Esophagus mucosa (tissue), 1 donor: ENCODE measurements at regions not wholly inside any gene's neighbourhood (a gene's known extent, or its start where the extent isn't known, plus 50 kb on each side); places are given as distances from the start of the nearest gene placed in this dataset.
"Not testable (repeated sequence)": the region's sequence is repeated elsewhere in the genome, so short reads cannot be mapped to it uniquely, and the experiment has no call there.

ENCODE experiments used
- ATAC-seq: fragments of 200-7000 bp; cut with Tn5 transposase; one replicate; pipeline ENCODE4 v1.9.1; 2020
- donor health status: DM: yes; HTN: yes; CAD: no.

GRCh38 chr15:79156704-79157375 lies 66.3 kb upstream of the RASGRF1 start:
- ATAC-seq = no peak

DNA sequence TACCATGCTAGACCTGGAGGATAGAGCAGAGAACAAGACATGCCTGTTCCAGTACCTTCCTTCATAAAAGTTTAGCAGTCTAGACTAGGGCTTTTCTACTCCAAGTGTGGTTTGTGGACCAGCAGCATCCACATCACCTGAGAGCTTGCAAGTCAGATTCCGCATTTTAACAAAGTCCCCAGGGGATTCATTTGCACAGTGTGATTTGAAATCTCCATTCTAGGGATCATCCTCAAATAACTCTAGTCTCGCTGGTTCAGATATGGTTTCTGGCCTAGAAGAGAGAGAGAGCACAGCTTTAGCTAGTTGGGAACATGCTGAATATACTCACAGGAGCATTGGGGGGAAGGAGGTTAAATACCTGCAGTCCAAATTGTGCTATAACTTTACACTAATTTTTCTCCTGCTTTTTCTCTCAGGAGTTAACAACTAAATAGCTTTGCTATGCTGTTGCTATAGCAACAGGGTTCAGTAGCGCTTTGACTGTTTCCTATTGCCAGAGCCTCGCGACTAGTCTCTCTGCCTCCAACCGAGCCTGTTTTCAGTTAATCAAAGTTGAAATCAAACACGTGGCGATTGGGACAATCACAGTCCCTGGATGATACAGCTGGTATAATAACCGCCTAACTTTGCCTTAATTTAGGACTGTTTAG lies 64.0 kb upstream of the RASGRF1 start:
- ATAC-seq = no peak

- not testable (repeated sequence) for ATAC-seq
Measured at GRCh38 chr15:79144290-79144689, 53.7 kb upstream of the RASGRF1 start.

GRCh38 chr15:79140846-79141570 lies 50.4 kb upstream of the RASGRF1 start:
- no peak for ATAC-seq
